ENCODE measurements at regions not wholly inside any gene's neighbourhood (a gene's known extent, or its start where the extent isn't known, plus 50 kb on each side); places are given as distances from the start of the nearest gene placed in this dataset.

- TF ChIP-seq CTCF (IDR thresholded peaks at IDR 0.05) = no peak
- TF ChIP-seq EP300 (IDR thresholded peaks at IDR 0.05) = no peak
- no peak for TF ChIP-seq POLR2AphosphoS5 (IDR thresholded peaks at IDR 0.05)
Observed at GRCh38 chrX:125094901-125095300, 224.8 kb upstream of the TEX13C start.

All from stomach (tissue), 4 donors.